ENCODE measurements at regions not wholly inside any gene's neighbourhood (a gene's known extent, or its start where the extent isn't known, plus 50 kb on each side); places are given as distances from the start of the nearest gene placed in this dataset.

DNA sequence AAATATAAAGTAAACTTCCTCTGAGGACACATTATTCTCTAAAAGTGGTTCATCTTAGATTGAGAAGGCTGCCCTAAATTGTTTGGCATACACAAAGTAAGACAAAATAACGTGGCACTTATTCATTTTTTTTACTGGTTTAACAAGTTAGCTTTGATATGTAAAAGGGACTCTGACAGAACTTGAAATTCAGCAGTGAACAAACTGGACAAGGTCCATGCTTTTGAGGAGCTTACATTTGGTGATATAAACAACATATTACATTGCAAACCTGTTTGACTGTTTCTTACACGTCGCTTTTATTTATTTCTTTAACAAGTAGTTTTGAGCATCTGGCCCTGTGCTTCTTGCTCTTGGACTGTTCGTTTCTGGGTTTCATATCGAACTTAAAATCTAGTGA lies 253.1 kb upstream of the POM121L12 start:
- no peak for DNase-seq (ENCODE audit: extremely low spot score)
- CTCF ChIA-PET, result no interaction called here
- POLR2A ChIA-PET, result no interaction called here
- TF ChIP-seq, protein P1, sequence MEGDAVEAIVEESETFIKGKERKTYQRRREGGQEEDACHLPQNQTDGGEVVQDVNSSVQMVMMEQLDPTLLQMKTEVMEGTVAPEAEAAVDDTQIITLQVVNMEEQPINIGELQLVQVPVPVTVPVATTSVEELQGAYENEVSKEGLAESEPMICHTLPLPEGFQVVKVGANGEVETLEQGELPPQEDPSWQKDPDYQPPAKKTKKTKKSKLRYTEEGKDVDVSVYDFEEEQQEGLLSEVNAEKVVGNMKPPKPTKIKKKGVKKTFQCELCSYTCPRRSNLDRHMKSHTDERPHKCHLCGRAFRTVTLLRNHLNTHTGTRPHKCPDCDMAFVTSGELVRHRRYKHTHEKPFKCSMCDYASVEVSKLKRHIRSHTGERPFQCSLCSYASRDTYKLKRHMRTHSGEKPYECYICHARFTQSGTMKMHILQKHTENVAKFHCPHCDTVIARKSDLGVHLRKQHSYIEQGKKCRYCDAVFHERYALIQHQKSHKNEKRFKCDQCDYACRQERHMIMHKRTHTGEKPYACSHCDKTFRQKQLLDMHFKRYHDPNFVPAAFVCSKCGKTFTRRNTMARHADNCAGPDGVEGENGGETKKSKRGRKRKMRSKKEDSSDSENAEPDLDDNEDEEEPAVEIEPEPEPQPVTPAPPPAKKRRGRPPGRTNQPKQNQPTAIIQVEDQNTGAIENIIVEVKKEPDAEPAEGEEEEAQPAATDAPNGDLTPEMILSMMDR (IDR thresholded peaks at IDR 0.05; ENCODE audit: control extremely low read depth, extremely low read depth, low read depth, missing control alignments), result no peak

DNA sequence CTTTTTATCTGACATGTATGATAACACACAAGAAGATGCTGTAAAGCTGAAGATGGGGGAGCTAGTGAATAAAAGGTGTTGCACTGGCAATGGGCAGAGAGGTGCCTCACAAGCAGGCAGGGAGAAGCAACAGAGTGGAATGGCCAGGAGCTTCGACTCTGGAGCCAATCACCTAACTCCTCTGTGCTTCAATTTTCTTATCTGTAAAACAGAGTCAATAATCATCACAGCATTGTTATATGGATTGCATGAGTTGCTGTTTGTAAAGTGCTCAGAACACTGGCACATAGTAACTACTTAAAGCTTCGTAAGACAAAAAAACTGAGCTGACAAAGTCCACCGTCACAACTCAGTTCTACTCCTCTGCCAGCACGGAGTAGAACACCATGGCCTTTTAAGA lies 254.2 kb upstream of the POM121L12 start:
- TF ChIP-seq, protein P1 (IDR thresholded peaks at IDR 0.05; ENCODE audit: control extremely low read depth, extremely low read depth, low read depth, missing control alignments), result no peak
- CTCF ChIA-PET, result no interaction called here
- no peak for DNase-seq (ENCODE audit: extremely low spot score)
- POLR2A ChIA-PET, result no interaction called here

DNA sequence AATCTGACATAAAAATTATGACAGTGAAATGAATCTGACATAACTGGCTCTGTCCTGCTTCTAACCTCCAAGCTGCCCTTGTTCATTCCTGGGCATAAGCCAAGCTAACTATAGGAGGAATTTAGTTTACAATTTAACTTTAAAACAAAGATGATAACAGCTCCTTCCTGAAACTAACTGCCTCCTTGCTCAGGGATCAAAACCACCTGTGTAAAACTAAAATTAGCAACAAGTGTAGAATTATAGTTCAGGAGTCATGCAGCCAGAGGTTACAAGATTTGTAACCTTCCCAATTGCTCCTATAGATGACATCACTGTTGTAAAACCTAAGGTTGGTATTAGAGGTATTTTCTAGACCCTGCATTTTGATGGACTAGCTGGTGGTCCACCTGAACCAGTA lies 256.4 kb upstream of the POM121L12 start:
- POLR2A ChIA-PET, result no interaction called here

DNA sequence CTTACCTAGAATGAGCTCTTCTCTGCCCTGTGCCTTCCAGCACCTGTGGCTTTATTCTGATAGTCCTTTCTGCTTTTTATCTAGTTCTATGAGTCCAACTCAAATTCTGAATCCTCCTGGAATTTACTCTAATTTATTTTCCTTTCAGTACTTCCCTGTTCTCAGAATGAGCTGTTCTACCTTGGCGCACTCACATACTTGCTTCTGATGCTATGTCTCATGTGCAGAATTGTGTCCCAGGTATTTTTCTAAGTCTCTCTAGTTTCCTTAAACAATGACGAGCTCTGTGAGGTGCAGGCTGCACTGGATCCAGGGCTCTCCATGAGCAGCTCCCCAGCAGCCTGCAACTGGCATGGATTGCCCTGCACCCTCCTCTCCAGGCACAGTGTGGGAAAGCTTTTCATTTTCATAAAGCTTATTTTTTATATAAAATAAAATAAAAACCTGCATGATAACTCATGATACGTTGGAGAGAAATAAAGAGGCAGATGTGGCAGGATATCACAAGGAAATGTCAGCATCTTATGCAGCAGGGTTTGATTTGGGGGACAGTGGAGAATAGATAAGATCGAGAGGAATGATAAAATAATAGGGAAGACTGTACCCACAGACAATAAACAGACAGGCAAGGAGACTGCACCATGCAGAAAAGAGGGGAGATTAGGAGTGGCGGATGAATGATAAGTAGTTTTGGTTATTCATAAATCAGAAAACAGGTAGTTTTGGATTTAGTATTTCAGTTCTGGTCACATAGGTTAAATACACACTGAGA lies 258.2 kb upstream of the POM121L12 start:
- ChIA-PET CTCF (interaction anchor here (1.9 kb wide), 1 partner anchor 11 kb away, joined by 4 read pairs; no protein-coding TSS in a partner anchor), POLR2A (no interaction called here)
- no peak for DNase-seq (ENCODE audit: extremely low spot score)
- TF ChIP-seq, protein P1 (IDR thresholded peaks at IDR 0.05; ENCODE audit: control extremely low read depth, extremely low read depth, low read depth, missing control alignments), result no peak

More for the DNA sequence above, 256.4 kb upstream of the POM121L12 start:
- no peak for DNase-seq (ENCODE audit: extremely low spot score)
- CTCF ChIA-PET, result interaction anchor here (1.1 to 1.9 kb wide), 2 partner anchors 9 to 10 kb away, joined by 3 to 4 read pairs; no protein-coding TSS in a partner anchor
- TF ChIP-seq, protein P1 (IDR thresholded peaks at IDR 0.05; ENCODE audit: control extremely low read depth, extremely low read depth, low read depth, missing control alignments), result no peak

DNA sequence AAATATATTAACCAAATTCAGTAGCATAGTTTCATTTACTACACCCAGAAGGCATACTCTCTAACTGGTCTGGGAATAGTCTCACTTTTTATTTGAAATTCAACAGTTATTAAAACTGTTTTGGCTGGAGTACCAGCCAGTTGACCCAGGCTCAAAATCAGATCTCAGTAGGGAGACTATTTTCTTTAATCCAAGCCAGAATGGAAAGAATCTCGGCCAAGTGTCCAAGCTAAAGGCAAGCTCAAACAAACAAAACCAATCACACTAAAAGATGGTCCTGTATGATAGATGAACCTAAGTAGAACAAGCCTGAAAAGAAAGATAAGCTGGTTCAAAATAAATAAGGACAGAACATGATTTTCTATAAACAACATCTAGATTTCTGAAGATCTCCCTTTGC lies 259.6 kb upstream of the POM121L12 start:
- TF ChIP-seq, protein P1 (IDR thresholded peaks at IDR 0.05; ENCODE audit: control extremely low read depth, extremely low read depth, low read depth, missing control alignments), result no peak
- CTCF ChIA-PET, result interaction anchor here (0.8 to 1.1 kb wide), 2 partner anchors 10 to 20 kb away, joined by 3 read pairs; no protein-coding TSS in a partner anchor
- POLR2A ChIA-PET, result no interaction called here
- no peak for DNase-seq (ENCODE audit: extremely low spot score)

DNA sequence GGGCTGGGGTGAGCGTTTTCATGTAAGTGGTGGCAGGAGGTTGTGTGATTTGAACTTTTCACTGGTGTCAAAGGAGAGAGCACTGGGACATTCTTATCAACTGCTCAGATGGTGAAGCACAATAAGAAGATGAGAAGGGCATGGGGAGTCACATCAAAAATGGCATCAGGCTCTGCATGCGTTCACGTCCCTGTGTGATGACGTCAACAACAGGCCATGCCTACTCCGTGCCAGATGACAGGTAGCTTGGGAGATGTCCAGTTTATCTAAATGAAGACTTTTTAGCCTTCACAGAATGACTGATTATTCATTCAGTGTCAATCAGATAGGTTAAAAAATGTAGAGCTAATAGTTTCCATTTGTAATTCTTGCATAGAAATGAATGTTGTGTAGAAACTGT lies 264.3 kb upstream of the POM121L12 start:
- TF ChIP-seq, protein P1 (IDR thresholded peaks at IDR 0.05; ENCODE audit: control extremely low read depth, extremely low read depth, low read depth, missing control alignments), result no peak
- no peak for DNase-seq (ENCODE audit: extremely low spot score)
- POLR2A ChIA-PET, result no interaction called here
- CTCF ChIA-PET, result no interaction called here
